MM.1S (cell line): ENCODE measurements at regions not wholly inside any gene's neighbourhood (a gene's known extent, or its start where the extent isn't known, plus 50 kb on each side); places are given as distances from the start of the nearest gene placed in this dataset.
"Not testable (repeated sequence)": the region's sequence is repeated elsewhere in the genome, so short reads cannot be mapped to it uniquely, and the experiment has no call there.

Source experiments
- DNase-seq: peaks from one replicate; pipeline ENCODE4 v3.0.0-alpha.2; 2015
- H2AFZ ChIP-seq: fragments of 300-600 bp; sonication (generic); 2 replicates; pipeline ENCODE4 v1.6.0; 2016; ENCODE audit warnings: antibody characterized with exemption, low read length
- H3F3A ChIP-seq: fragments of 300-600 bp; sonication (generic); 2 replicates; pipeline ENCODE4 v1.6.1; 2016; ENCODE audit warnings: mild to moderate bottlenecking, antibody characterized with exemption, low read length, moderate library complexity, mixed read lengths; ENCODE audit not compliant: insufficient read depth
- H3K27ac ChIP-seq: fragments of 300-600 bp; sonication (generic); 2 replicates; pipeline ENCODE4 v1.5.1; 2016; ENCODE audit warnings: mild to moderate bottlenecking, low read length
- H3K27me3 ChIP-seq: fragments of 300-600 bp; sonication (generic); replicated peaks from 2 replicates; pipeline ENCODE4 v1.6.0; 2016; ENCODE audit warnings: low read length; ENCODE audit not compliant: insufficient read depth
- H3K36me3 ChIP-seq: fragments of 300-600 bp; sonication (generic); replicated peaks from 2 replicates; pipeline ENCODE4 v1.6.1; 2016; ENCODE audit warnings: mild to moderate bottlenecking, low read length, mixed read lengths; ENCODE audit not compliant: insufficient read depth
- H3K4me1 ChIP-seq: fragments of 300-600 bp; sonication (generic); 2 replicates; pipeline ENCODE4 v1.6.1; 2016; ENCODE audit warnings: low read length, mixed read lengths
- H3K4me2 ChIP-seq: fragments of 300-600 bp; sonication (generic); 2 replicates; pipeline ENCODE4 v1.6.0; 2016; ENCODE audit warnings: low read depth, low read length
- H3K4me3 ChIP-seq: fragments of 300-600 bp; sonication (generic); 2 replicates; pipeline ENCODE4 v1.5.1; 2016; ENCODE audit warnings: low read length, mixed read lengths
- H3K79me2 ChIP-seq: fragments of 300-600 bp; sonication (generic); 2 replicates; pipeline ENCODE4 v1.6.1; 2016; ENCODE audit warnings: mixed run types, low read length, mixed read lengths
- H3K9ac ChIP-seq: fragments of 300-600 bp; sonication (generic); 2 replicates; pipeline ENCODE4 v1.6.1; 2016; ENCODE audit warnings: low read length, mixed read lengths
- H3K9me2 ChIP-seq: fragments of 300-600 bp; sonication (generic); replicated peaks from 2 replicates; pipeline ENCODE4 v1.6.1; 2016; ENCODE audit warnings: mild to moderate bottlenecking, low read length, mixed read lengths; ENCODE audit not compliant: insufficient read depth
- H3K9me3 ChIP-seq: fragments of 300-600 bp; sonication (generic); replicated peaks from 2 replicates; pipeline ENCODE4 v1.6.1; 2016; ENCODE audit warnings: mild to moderate bottlenecking, low read length, mixed read lengths; ENCODE audit not compliant: insufficient read depth
- H4K20me1 ChIP-seq: fragments of 300-600 bp; sonication (generic); 2 replicates; pipeline ENCODE4 v1.6.1; 2016; ENCODE audit warnings: mild to moderate bottlenecking, low read length, moderate library complexity, mixed read lengths; ENCODE audit not compliant: insufficient read depth
- CTCF ChIP-seq: fragments of 300-600 bp; sonication (generic); IDR thresholded peaks from 2 replicates; pipeline ENCODE4 v1.5.1; 2016; ENCODE audit warnings: antibody characterized with exemption, low read length, mixed read lengths
- EZH2 ChIP-seq: fragments of 300-600 bp; sonication (generic); optimal IDR thresholded peaks from 2 replicates; pipeline ENCODE3; 2017; ENCODE audit warnings: low read depth, mild to moderate bottlenecking, antibody characterized with exemption, low read length, mixed read lengths
- EZH2phosphoT487 ChIP-seq: fragments of 300-600 bp; sonication (generic); IDR thresholded peaks from 2 replicates; pipeline ENCODE4 v1.6.1; 2018; ENCODE audit warnings: antibody characterized with exemption, low read length

GRCh38 chr10:29386342-29386999 lies 97.6 kb downstream of the LYZL1 start:
- no peaks in the 10 kb centered on the region for H3K79me2 ChIP-seq
- TF ChIP-seq CTCF (peak; percentile 68), EZH2phosphoT487 (no peak)
- H3K9me2 ChIP-seq, result no peaks in the 10 kb centered on the region
- H3K4me3 ChIP-seq, result no peak overlapping the region; the same call in 1 of the 2 replicates
- no peaks in the 10 kb centered on the region for H3K36me3 ChIP-seq
- peak overlapping the region; percentile 35; the same call in 1 of the 2 replicates for H3K4me2 ChIP-seq
- DNase-seq, result peak; percentile 45
- H4K20me1 ChIP-seq, result no peaks in the 10 kb centered on the region
- no peaks in the 10 kb centered on the region for H3K9me3 ChIP-seq
- H3K27me3 ChIP-seq, result no peaks in the 10 kb centered on the region
- H3F3A ChIP-seq, result no peaks in the 10 kb centered on the region
- H3K27ac ChIP-seq, result no peak overlapping the region
- H3K4me1 ChIP-seq, result no peaks in the 10 kb centered on the region
- H2AFZ ChIP-seq, result peak overlapping the region; percentile 33; the same call in 1 of the 2 replicates
- no peak overlapping the region for H3K9ac ChIP-seq

- Histone ChIP-seq H3K27ac (no peak overlapping the region), H3K36me3 (no peaks in the 10 kb centered on the region), H3F3A (no peaks in the 10 kb centered on the region), H3K9ac (no peak overlapping the region), H3K4me2 (no peak overlapping the region), H3K27me3 (no peaks in the 10 kb centered on the region), H3K4me1 (no peaks in the 10 kb centered on the region), H3K9me2 (no peaks in the 10 kb centered on the region), H2AFZ (no peak overlapping the region), H4K20me1 (no peaks in the 10 kb centered on the region), H3K79me2 (no peaks in the 10 kb centered on the region), H3K4me3 (no peak overlapping the region), H3K9me3 (no peaks in the 10 kb centered on the region)
- no peak for DNase-seq
- TF ChIP-seq CTCF, result no peak
- TF ChIP-seq EZH2phosphoT487, result no peak
- TF ChIP-seq EZH2, result no peak
Measured at GRCh38 chr10:29387269-29387668, 98.4 kb downstream of the LYZL1 start.

GRCh38 chr10:29388112-29388511 lies 99.2 kb downstream of the LYZL1 start:
- H3K27ac ChIP-seq, H3K27me3 ChIP-seq, H3K4me1 ChIP-seq, H3K9ac ChIP-seq, H3F3A ChIP-seq, H3K79me2 ChIP-seq, H3K9me3 ChIP-seq, H3K36me3 ChIP-seq, H3K4me3 ChIP-seq, DNase-seq, H3K9me2 ChIP-seq, H2AFZ ChIP-seq, H4K20me1 ChIP-seq, H3K4me2 ChIP-seq: not testable (repeated sequence)

GRCh38 chr10:29389493-29389892 lies 100.6 kb downstream of the LYZL1 start:
- Histone ChIP-seq H3K4me3 (no peak overlapping the region), H3K36me3 (no peaks in the 10 kb centered on the region), H3K9me3 (no peaks in the 10 kb centered on the region), H3K9me2 (no peaks in the 10 kb centered on the region), H3K4me1 (no peaks in the 10 kb centered on the region), H3K9ac (no peak overlapping the region), H3F3A (no peaks in the 10 kb centered on the region), H3K27ac (no peak overlapping the region), H2AFZ (no peak overlapping the region), H3K4me2 (no peak overlapping the region), H4K20me1 (no peaks in the 10 kb centered on the region), H3K79me2 (no peaks in the 10 kb centered on the region), H3K27me3 (no peaks in the 10 kb centered on the region)
- TF ChIP-seq EZH2phosphoT487, result no peak
- no peak for TF ChIP-seq EZH2
- no peak for TF ChIP-seq CTCF
- DNase-seq, result no peak
